RWPE1 (cell line): ENCODE measurements at regions not wholly inside any gene's neighbourhood (a gene's known extent, or its start where the extent isn't known, plus 50 kb on each side); places are given as distances from the start of the nearest gene placed in this dataset.
A peak's percentile ranks its signal among the peaks of the same experiment; 100 is the strongest.
"Not testable (repeated sequence)": the region's sequence is repeated elsewhere in the genome, so short reads cannot be mapped to it uniquely, and the experiment has no call there.

Source experiments
- CTCF ChIA-PET: fragments of 350-600 bp; sonication (Branson Sonifier 250); formaldehyde crosslinking; extraction: SDS; loops from one replicate; lab custom pipeline; 2021; lab: Yijun Ruan, JAX
- POLR2A ChIA-PET: fragments of 400-600 bp; formaldehyde crosslinking; extraction: SDS; loops from one replicate; lab custom pipeline; 2020; ENCODE audit warnings: antibody characterized with exemption; ENCODE audit not compliant: low non-redundant PET; lab: Yijun Ruan, JAX
- DNase-seq: peaks from one replicate; pipeline ENCODE4 v3.0.0; 2012; ENCODE audit warnings: low spot score
- H3K27ac ChIP-seq: fragments of 450-650 bp; 2 replicates; pipeline ENCODE4 v1.5.1; 2017
- CTCF ChIP-seq: fragments of 450-650 bp; conservative IDR thresholded peaks from 2 replicates; pipeline ENCODE4 v1.5.1; 2017; ENCODE audit warnings: low read depth, mild to moderate bottlenecking

- TF ChIP-seq CTCF: no peak
- POLR2A ChIA-PET: no interaction called here
- no peak overlapping the region for H3K27ac ChIP-seq
- CTCF ChIA-PET: interaction anchor here (0.6 kb wide), 1 partner anchor 1601 kb away, joined by 3 read pairs; no protein-coding TSS in a partner anchor
- no peak for DNase-seq
These were observed 66.3 kb upstream of the SYN3 start for GRCh38 chr22:33124471-33124870.

GRCh38 chr22:33122439-33122838 is 64.3 kb upstream of the SYN3 start:
- POLR2A ChIA-PET, H3K27ac ChIP-seq, DNase-seq, CTCF ChIA-PET: not testable (repeated sequence)

DNA sequence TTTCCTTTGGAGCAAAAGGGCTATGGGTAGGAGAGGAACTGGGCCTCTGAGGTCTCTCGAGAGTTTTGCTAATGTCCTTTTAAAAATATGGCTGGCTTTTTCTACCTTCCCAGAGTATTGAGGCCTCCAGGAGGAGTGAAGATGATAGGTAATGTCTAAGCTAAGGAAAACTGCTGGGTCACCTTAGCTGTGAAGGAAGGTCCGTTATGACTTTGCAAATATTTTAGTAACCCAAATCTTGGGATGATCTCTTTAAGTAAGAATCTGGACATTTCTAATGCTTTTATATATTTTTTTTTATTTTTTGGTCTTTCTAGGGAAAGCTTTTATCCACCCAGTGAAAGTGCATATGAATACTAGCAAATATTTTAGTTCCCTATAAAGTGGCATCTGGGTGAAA is 60.9 kb upstream of the SYN3 start:
- ChIA-PET POLR2A (no interaction called here), CTCF (interaction anchor here (0.6 to 1.3 kb wide), 2 partner anchors 101 to 1039 kb away, joined by 3 read pairs; no protein-coding TSS in a partner anchor)
- no peak for DNase-seq
- H3K27ac ChIP-seq: no peak overlapping the region
- TF ChIP-seq CTCF: no peak

GRCh38 chr22:33117821-33118220 is 59.6 kb upstream of the SYN3 start:
- H3K27ac ChIP-seq: no peak overlapping the region
- ChIA-PET CTCF (no interaction called here), POLR2A (no interaction called here)
- TF ChIP-seq CTCF: no peak
- no peak for DNase-seq

DNA sequence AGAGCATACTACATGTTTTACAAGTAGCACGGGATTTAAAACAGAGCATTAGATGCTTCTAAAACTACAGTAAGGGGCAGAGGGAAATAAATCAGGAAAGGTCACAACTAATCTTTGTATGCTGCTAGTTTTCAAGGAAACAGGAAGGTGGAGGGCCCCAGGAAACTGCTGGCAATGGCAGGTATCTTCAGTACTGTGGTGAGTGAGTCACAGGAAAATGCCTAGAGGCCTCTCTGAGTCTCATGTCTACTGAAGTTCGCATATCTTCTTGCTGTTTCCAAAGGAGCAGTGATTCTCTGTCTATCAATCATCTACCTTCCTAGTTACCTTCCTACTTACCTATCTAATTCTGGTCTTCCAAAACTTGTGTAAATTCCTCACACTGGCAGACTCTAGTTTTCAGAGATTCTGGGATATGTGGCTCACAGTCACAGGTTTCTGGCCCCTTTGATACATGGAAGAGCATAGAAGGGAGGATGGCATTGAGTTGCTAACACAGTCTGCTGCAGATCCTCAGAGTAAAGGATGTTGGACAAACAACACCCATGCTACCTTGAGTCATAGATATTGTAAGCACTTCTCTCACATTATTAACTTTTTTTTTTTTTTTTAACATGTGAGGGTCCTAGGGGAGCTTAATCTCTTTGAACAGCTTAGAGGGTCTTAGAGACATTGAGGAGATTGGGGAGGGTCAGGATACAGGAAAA is 58.8 kb upstream of the SYN3 start:
- ChIA-PET CTCF (interaction anchor here (0.6 kb wide), 2 partner anchors 10 to 166 kb away, joined by 3 read pairs; no protein-coding TSS in a partner anchor), POLR2A (no interaction called here)
- DNase-seq: peak; percentile 60
- TF ChIP-seq CTCF: no peak
- no peak overlapping the region for H3K27ac ChIP-seq

DNA sequence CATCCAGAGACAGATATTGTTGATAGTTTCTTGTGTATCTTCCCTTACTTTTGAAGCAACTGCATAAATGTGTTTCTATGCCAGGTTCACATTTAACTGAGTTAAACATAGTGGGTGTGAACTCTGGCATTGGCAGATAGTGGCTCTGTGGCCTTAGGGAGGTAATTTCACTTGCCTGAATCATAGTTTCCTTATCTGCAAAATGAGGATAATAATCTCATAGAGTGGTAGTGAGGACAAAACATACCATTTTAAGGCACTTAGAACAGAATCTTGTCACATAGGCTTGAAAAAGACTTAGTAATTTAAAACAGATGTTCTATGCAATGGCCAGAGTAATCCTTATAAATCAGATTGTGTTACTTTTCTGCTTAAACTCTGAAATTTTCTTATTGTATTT is 56.4 kb upstream of the SYN3 start:
- TF ChIP-seq CTCF: no peak
- no peak overlapping the region for H3K27ac ChIP-seq
- ChIA-PET POLR2A (no interaction called here), CTCF (no interaction called here)
- DNase-seq: no peak

DNA sequence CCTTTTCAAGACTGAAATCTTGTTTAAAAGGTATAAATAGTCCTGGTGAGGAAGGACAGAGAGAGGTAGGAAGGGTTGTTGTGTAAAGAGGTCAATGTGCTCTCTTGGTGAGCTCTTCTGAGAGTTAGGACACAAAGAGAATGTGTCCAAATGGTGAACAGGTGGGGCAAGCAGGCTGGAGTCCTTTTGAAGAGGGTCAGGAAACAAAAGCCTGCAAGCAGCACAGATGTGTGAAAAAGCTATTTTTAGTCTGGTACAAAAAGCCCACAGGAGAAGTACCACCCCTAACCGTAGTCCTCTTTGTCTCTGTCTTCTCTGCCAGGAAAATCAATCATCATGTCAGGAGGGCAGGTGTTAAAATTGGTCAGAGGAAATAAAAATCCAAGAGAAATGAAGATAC is 54.4 kb upstream of the SYN3 start:
- TF ChIP-seq CTCF: no peak
- no peak for DNase-seq

More for the DNA sequence above, 54.4 kb upstream of the SYN3 start:
- POLR2A ChIA-PET: no interaction called here
- H3K27ac ChIP-seq: no peak overlapping the region
- CTCF ChIA-PET: no interaction called here
